Activated CD8-positive, alpha-beta T cell treated with anti-CD3 and anti-CD28 coated beads, Interleukin-2, amount 10 ng/mL, durations not matched to agents 7 days and 5 days (primary cell): ENCODE measurements at regions not wholly inside any gene's neighbourhood (a gene's known extent, or its start where the extent isn't known, plus 50 kb on each side); places are given as distances from the start of the nearest gene placed in this dataset.

ENCODE experiments used
- ATAC-seq: fragments of 150-1000 bp; cut with Tn5 transposase; one replicate; pipeline ENCODE4 v1.10.0; 2021; ENCODE audit warnings: moderate library complexity
- CTCF ChIA-PET: fragments of 350-600 bp; sonication (Branson Sonifier 250); formaldehyde crosslinking; loops from one replicate; lab custom pipeline; 2021; ENCODE audit warnings: antibody characterized with exemption; lab: Charles Lee
- POLR2A ChIA-PET: fragments of 350-600 bp; sonication (Branson Sonifier 250); formaldehyde crosslinking; loops from one replicate; lab custom pipeline; 2021; ENCODE audit warnings: antibody characterized with exemption; lab: Charles Lee
- DNase-seq: peaks from one replicate; pipeline ENCODE4 v3.0.0-alpha.2; 2020
- H3K27ac Mint-ChIP-seq: one replicate; pipeline ENCODE4 v1.8.0; 2021; ENCODE audit warnings: mild to moderate bottlenecking, mixed read lengths
- H3K27me3 Mint-ChIP-seq: one replicate; pipeline ENCODE4 v1.8.0; 2021; ENCODE audit warnings: low read depth, mixed read lengths
- H3K36me3 Mint-ChIP-seq: one replicate; pipeline ENCODE4 v1.8.0; 2021; ENCODE audit warnings: low read depth, mixed read lengths
- H3K4me1 Mint-ChIP-seq: one replicate; pipeline ENCODE4 v1.8.0; 2021; ENCODE audit warnings: low read depth, mixed read lengths
- H3K4me3 Mint-ChIP-seq: one replicate; pipeline ENCODE4 v1.8.0; 2021; ENCODE audit warnings: mild to moderate bottlenecking, mixed read lengths
- H3K9me3 Mint-ChIP-seq: one replicate; pipeline ENCODE4 v1.8.0; 2022; ENCODE audit warnings: mixed read lengths; ENCODE audit not compliant: insufficient read depth

DNA sequence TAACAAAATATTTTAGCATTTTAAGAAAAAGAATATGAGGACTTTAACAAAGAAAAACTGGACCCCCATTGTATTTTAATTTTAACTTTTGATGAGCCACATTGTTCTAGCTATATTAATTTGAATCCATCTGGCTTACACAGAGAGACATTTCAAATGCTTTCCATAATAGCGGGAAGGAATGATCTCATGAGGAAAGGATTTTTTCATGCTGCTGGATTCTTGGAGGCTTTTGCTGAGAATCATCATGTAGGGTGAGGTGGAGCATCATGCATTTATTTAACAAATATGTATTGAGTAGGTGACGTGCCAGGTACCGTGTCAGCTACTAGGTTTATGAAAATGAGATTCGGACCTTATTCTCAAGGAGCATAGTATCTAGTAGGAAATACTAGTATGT is 1006.3 kb downstream of the SORCS1 start:
- no peak for DNase-seq
- no peak for ATAC-seq
- H3K4me1 Mint-ChIP-seq, result no peaks in the 10 kb centered on the region
- no peak overlapping the region for H3K27ac Mint-ChIP-seq
- ChIA-PET CTCF (no interaction called here), POLR2A (no interaction called here)
- H3K27me3 Mint-ChIP-seq, result no peaks in the 10 kb centered on the region
- H3K9me3 Mint-ChIP-seq, result peaks cover 6% of the 10 kb centered on the region
- no peaks in the 10 kb centered on the region for H3K36me3 Mint-ChIP-seq
- no peak overlapping the region for H3K4me3 Mint-ChIP-seq

DNA sequence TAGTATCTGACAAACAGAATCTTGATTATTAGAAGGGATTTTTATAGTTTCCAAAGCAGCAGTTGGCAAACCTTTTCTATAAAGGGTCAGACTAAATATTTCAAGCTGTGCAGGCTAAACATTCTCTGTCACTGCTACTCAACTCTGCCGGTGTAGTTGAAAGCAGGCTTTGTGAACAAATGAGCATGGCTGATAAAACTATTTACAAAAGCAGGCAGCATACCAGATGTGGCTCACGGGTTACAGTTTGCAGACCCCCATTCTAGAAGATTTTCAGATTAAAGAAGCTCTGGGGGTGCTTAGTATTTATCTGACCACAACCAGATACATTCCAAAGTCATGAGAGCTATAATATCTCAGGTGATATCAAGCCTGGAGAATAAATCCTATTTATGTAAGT is 1017.5 kb downstream of the SORCS1 start:
- no peak for DNase-seq
- H3K36me3 Mint-ChIP-seq, result no peaks in the 10 kb centered on the region
- no peak overlapping the region for H3K4me3 Mint-ChIP-seq
- no peaks in the 10 kb centered on the region for H3K27me3 Mint-ChIP-seq
- CTCF ChIA-PET, result no interaction called here
- no peaks in the 10 kb centered on the region for H3K4me1 Mint-ChIP-seq
- no peak for ATAC-seq
- peaks cover 3% of the 10 kb centered on the region for H3K9me3 Mint-ChIP-seq
- POLR2A ChIA-PET, result no interaction called here
- H3K27ac Mint-ChIP-seq, result no peak overlapping the region

- H3K36me3 Mint-ChIP-seq, result no peaks in the 10 kb centered on the region
Observed at GRCh38 chr10:106139915-106140314, 1024.6 kb downstream of the SORCS1 start.

GRCh38 chr10:106136175-106136574 is 1028.3 kb downstream of the SORCS1 start:
- DNase-seq (no peak), ATAC-seq (no peak)
- ChIA-PET POLR2A (no interaction called here), CTCF (no interaction called here)
- Mint-ChIP-seq H3K9me3 (no peaks in the 10 kb centered on the region), H3K27me3 (no peaks in the 10 kb centered on the region), H3K4me3 (no peak overlapping the region), H3K4me1 (no peaks in the 10 kb centered on the region), H3K27ac (no peak overlapping the region), H3K36me3 (no peaks in the 10 kb centered on the region)

More at GRCh38 chr10:106139915-106140314, 1024.6 kb downstream of the SORCS1 start:
- CTCF ChIA-PET, result no interaction called here
- Mint-ChIP-seq H3K27ac (no peak overlapping the region), H3K27me3 (no peaks in the 10 kb centered on the region), H3K9me3 (no peaks in the 10 kb centered on the region), H3K4me1 (no peaks in the 10 kb centered on the region), H3K4me3 (no peak overlapping the region)
- ATAC-seq (no peak), DNase-seq (no peak)
- POLR2A ChIA-PET, result no interaction called here

DNA sequence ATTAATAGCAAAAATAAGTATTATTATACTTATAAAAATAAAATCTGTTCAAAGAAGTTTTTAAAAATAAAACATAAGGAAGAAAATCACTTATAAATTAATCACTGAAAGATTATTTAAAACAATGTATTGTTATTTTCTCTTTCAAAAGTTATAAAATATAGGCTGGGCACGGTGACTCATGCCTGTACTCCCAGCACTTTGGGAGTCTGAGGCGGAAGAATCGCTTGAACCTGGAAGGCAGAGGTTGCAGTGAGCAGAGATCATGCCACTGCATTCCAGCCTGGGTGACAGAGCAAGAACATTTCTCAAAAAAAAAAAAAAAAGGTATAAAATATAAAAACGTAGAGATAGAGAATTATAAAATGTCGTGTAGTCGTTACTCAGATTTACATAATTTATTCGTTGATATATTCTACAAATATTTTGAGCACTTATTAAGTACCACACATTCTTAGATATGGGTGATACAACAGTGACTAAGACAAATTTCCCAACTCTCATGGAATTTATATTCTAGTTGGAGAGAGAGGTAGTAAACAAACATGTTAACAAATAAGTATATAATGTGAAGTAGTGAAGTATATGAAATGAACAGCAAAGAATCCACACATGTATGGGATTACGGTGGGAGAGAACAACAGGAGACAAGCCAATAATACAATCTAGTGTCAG is 1030.0 kb downstream of the SORCS1 start:
- POLR2A ChIA-PET, result no interaction called here

DNA sequence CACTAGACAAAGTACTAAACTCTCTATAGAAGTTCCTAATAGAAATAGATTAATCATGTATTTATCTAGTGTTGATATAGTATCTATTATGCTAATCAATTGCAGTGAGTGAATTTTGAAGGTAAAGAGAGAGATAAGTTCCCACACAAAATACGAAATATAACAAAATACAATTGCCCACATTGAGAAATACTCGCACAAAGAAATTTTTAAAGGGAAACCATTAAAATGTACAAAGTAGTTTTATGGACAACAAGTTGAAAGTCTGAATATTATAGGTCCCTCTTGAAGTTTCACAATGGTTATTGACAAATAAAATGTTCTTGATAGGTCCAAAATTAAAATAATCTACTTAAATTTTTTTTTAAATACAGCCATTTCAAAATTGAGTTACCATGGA is 1031.1 kb downstream of the SORCS1 start:
- DNase-seq (no peak), ATAC-seq (no peak)
- CTCF ChIA-PET, result no interaction called here
- Mint-ChIP-seq H3K4me3 (no peak overlapping the region), H3K27me3 (no peaks in the 10 kb centered on the region), H3K9me3 (no peaks in the 10 kb centered on the region), H3K36me3 (no peaks in the 10 kb centered on the region), H3K4me1 (no peaks in the 10 kb centered on the region), H3K27ac (no peak overlapping the region)
- POLR2A ChIA-PET, result no interaction called here

More for the DNA sequence above, 1030.0 kb downstream of the SORCS1 start:
- Mint-ChIP-seq H3K36me3 (no peaks in the 10 kb centered on the region), H3K27ac (no peak overlapping the region), H3K4me3 (no peak overlapping the region), H3K27me3 (no peaks in the 10 kb centered on the region), H3K9me3 (no peaks in the 10 kb centered on the region), H3K4me1 (no peaks in the 10 kb centered on the region)
- CTCF ChIA-PET, result no interaction called here
- ATAC-seq (no peak), DNase-seq (no peak)

GRCh38 chr10:106132956-106133355 is 1031.5 kb downstream of the SORCS1 start:
- no peak for ATAC-seq
- DNase-seq, result no peak
- Mint-ChIP-seq H3K4me3 (no peak overlapping the region), H3K9me3 (no peaks in the 10 kb centered on the region), H3K27ac (no peak overlapping the region), H3K36me3 (no peaks in the 10 kb centered on the region), H3K4me1 (no peaks in the 10 kb centered on the region), H3K27me3 (no peaks in the 10 kb centered on the region)
- ChIA-PET CTCF (no interaction called here), POLR2A (no interaction called here)

- ChIA-PET POLR2A (no interaction called here), CTCF (no interaction called here)
- Mint-ChIP-seq H3K27me3 (no peaks in the 10 kb centered on the region), H3K27ac (no peak overlapping the region), H3K4me1 (no peaks in the 10 kb centered on the region), H3K4me3 (no peak overlapping the region), H3K36me3 (no peaks in the 10 kb centered on the region), H3K9me3 (peaks cover 13% of the 10 kb centered on the region)
- ATAC-seq, result no peak
- DNase-seq, result no peak
Observed at GRCh38 chr10:106114656-106115186, 1049.8 kb downstream of the SORCS1 start.

GRCh38 chr10:106111246-106111645 is 1053.3 kb downstream of the SORCS1 start:
- peaks cover 4% of the 10 kb centered on the region for H3K9me3 Mint-ChIP-seq
- H3K36me3 Mint-ChIP-seq, result no peaks in the 10 kb centered on the region
- H3K4me3 Mint-ChIP-seq, result no peak overlapping the region
- POLR2A ChIA-PET, result no interaction called here
- DNase-seq (no peak), ATAC-seq (no peak)
- H3K27ac Mint-ChIP-seq, result no peak overlapping the region
- H3K27me3 Mint-ChIP-seq, result no peaks in the 10 kb centered on the region
- CTCF ChIA-PET, result no interaction called here
- no peaks in the 10 kb centered on the region for H3K4me1 Mint-ChIP-seq

DNA sequence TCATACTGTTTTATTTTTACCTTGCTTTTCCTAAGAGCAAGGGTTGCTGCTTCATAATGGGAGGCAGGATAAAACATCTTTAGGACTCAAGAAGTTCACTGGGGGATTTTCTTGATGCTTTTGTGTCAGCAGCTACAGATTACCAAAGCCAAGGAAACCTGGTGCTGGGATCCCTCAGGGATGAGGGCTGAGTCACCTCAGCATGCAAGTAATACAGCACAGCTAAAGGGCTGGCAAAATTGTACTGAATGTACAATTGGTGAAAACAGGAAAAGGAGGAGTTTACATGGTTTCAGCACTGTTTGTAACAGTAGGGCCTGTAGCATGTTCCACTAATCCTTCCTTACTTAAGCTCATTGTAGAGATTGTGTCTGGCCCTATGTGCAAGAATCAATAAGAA is 1056.8 kb downstream of the SORCS1 start:
- no peak for DNase-seq
- ATAC-seq, result no peak
- Mint-ChIP-seq H3K9me3 (no peaks in the 10 kb centered on the region), H3K4me1 (no peaks in the 10 kb centered on the region), H3K36me3 (no peaks in the 10 kb centered on the region), H3K27me3 (no peaks in the 10 kb centered on the region), H3K27ac (no peak overlapping the region), H3K4me3 (no peak overlapping the region)
- ChIA-PET POLR2A (no interaction called here), CTCF (no interaction called here)

GRCh38 chr10:106106114-106106513 is 1058.4 kb downstream of the SORCS1 start:
- H3K4me3 Mint-ChIP-seq, result no peak overlapping the region
- no peak for DNase-seq
- ChIA-PET CTCF (no interaction called here), POLR2A (no interaction called here)
- no peaks in the 10 kb centered on the region for H3K9me3 Mint-ChIP-seq
- ATAC-seq, result no peak
- no peaks in the 10 kb centered on the region for H3K4me1 Mint-ChIP-seq
- no peaks in the 10 kb centered on the region for H3K36me3 Mint-ChIP-seq
- H3K27ac Mint-ChIP-seq, result no peak overlapping the region
- no peaks in the 10 kb centered on the region for H3K27me3 Mint-ChIP-seq

- no peaks in the 10 kb centered on the region for H3K36me3 Mint-ChIP-seq
- no peaks in the 10 kb centered on the region for H3K9me3 Mint-ChIP-seq
- no peak overlapping the region for H3K27ac Mint-ChIP-seq
- no peaks in the 10 kb centered on the region for H3K27me3 Mint-ChIP-seq
- no peaks in the 10 kb centered on the region for H3K4me1 Mint-ChIP-seq
- no peak overlapping the region for H3K4me3 Mint-ChIP-seq
- POLR2A ChIA-PET, result no interaction called here
- DNase-seq (no peak), ATAC-seq (no peak)
- CTCF ChIA-PET, result no interaction called here
Observed at GRCh38 chr10:106089855-106090254, 1074.7 kb downstream of the SORCS1 start.

- Mint-ChIP-seq H3K4me3 (no peak overlapping the region), H3K27me3 (no peaks in the 10 kb centered on the region), H3K27ac (no peak overlapping the region), H3K36me3 (no peaks in the 10 kb centered on the region), H3K9me3 (no peaks in the 10 kb centered on the region), H3K4me1 (no peaks in the 10 kb centered on the region)
- DNase-seq (no peak), ATAC-seq (no peak)
- CTCF ChIA-PET, result no interaction called here
- POLR2A ChIA-PET, result no interaction called here
Observed at GRCh38 chr10:106086391-106086790, 1078.1 kb downstream of the SORCS1 start.
